Ishikawa (cell line): ENCODE measurements at regions not wholly inside any gene's neighbourhood (a gene's known extent, or its start where the extent isn't known, plus 50 kb on each side); places are given as distances from the start of the nearest gene placed in this dataset.

Experiments used
- CEBPB ChIP-seq: IDR thresholded peaks from 2 replicates; pipeline ENCODE4 v1.6.1; 2012
- CREB1 ChIP-seq: IDR thresholded peaks from 2 replicates; pipeline ENCODE4 v1.6.1; 2012; ENCODE audit warnings: low read depth
- EGR1 ChIP-seq: IDR thresholded peaks from 2 replicates; pipeline ENCODE4 v1.6.1; 2012
- EP300 ChIP-seq: IDR thresholded peaks from 2 replicates; pipeline ENCODE4 v1.6.1; 2012; ENCODE audit warnings: borderline replicate concordance
- FOXM1 ChIP-seq: IDR thresholded peaks from 2 replicates; pipeline ENCODE4 v1.6.1; 2012; ENCODE audit warnings: low read depth, borderline replicate concordance
- MAX ChIP-seq: IDR thresholded peaks from 2 replicates; pipeline ENCODE4 v1.6.1; 2012
- NFIC ChIP-seq: IDR thresholded peaks from 2 replicates; pipeline ENCODE4 v1.6.1; 2012
- RAD21 ChIP-seq: IDR thresholded peaks from 2 replicates; pipeline ENCODE4 v1.6.1; 2012; ENCODE audit warnings: low read depth
- TAF1 ChIP-seq: IDR thresholded peaks from 2 replicates; pipeline ENCODE4 v1.6.1; 2012; ENCODE audit warnings: low read depth, mild to moderate bottlenecking
- TCF12 ChIP-seq: IDR thresholded peaks from 2 replicates; pipeline ENCODE4 v1.6.1; 2012; ENCODE audit warnings: low read depth
- TEAD4 ChIP-seq: IDR thresholded peaks from 2 replicates; pipeline ENCODE4 v1.6.1; 2012
- USF1 ChIP-seq: IDR thresholded peaks from 2 replicates; pipeline ENCODE4 v1.6.1; 2012
- YY1 ChIP-seq: IDR thresholded peaks from 2 replicates; pipeline ENCODE4 v1.6.1; 2012; ENCODE audit warnings: low read depth
- ZBTB7A ChIP-seq: IDR thresholded peaks from 2 replicates; pipeline ENCODE4 v1.6.1; 2012; ENCODE audit warnings: low read depth
- TF ChIP-seq, protein P1 (sequence below): IDR thresholded peaks from 2 replicates; pipeline ENCODE4 v1.6.1; 2012; ENCODE audit warnings: low read depth, mild to moderate bottlenecking

- no peak for TF ChIP-seq MAX
- no peak for TF ChIP-seq EGR1
- no peak for TF ChIP-seq TEAD4
- TF ChIP-seq EP300: no peak
- no peak for TF ChIP-seq YY1
- TF ChIP-seq NFIC: no peak
- TF ChIP-seq, protein P1, sequence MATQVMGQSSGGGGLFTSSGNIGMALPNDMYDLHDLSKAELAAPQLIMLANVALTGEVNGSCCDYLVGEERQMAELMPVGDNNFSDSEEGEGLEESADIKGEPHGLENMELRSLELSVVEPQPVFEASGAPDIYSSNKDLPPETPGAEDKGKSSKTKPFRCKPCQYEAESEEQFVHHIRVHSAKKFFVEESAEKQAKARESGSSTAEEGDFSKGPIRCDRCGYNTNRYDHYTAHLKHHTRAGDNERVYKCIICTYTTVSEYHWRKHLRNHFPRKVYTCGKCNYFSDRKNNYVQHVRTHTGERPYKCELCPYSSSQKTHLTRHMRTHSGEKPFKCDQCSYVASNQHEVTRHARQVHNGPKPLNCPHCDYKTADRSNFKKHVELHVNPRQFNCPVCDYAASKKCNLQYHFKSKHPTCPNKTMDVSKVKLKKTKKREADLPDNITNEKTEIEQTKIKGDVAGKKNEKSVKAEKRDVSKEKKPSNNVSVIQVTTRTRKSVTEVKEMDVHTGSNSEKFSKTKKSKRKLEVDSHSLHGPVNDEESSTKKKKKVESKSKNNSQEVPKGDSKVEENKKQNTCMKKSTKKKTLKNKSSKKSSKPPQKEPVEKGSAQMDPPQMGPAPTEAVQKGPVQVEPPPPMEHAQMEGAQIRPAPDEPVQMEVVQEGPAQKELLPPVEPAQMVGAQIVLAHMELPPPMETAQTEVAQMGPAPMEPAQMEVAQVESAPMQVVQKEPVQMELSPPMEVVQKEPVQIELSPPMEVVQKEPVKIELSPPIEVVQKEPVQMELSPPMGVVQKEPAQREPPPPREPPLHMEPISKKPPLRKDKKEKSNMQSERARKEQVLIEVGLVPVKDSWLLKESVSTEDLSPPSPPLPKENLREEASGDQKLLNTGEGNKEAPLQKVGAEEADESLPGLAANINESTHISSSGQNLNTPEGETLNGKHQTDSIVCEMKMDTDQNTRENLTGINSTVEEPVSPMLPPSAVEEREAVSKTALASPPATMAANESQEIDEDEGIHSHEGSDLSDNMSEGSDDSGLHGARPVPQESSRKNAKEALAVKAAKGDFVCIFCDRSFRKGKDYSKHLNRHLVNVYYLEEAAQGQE: no peak
- no peak for TF ChIP-seq TCF12
- TF ChIP-seq CEBPB: no peak
- no peak for TF ChIP-seq USF1
- TF ChIP-seq TAF1: no peak
- TF ChIP-seq FOXM1: no peak
- TF ChIP-seq CREB1: no peak
- no peak for TF ChIP-seq ZBTB7A
- no peak for TF ChIP-seq RAD21
Measured at GRCh38 chr9:134220311-134220710, 55.9 kb upstream of the RNU6ATAC start.

GRCh38 chr9:134221273-134222017, 57.1 kb upstream of the RNU6ATAC start:
- TF ChIP-seq USF1 (no peak), RAD21 (no peak), MAX (no peak), TAF1 (no peak), TEAD4 (no peak), CEBPB (no peak)

GRCh38 chr9:134222018-134222573, 57.7 kb upstream of the RNU6ATAC start:
- TF ChIP-seq EP300 (no peak), ZBTB7A (no peak), RAD21 (no peak), MAX (no peak), TCF12 (no peak), EGR1 (no peak)

- no peak for TF ChIP-seq MAX
- no peak for TF ChIP-seq USF1
- TF ChIP-seq FOXM1: no peak
- TF ChIP-seq, protein P1: no peak
- no peak for TF ChIP-seq CEBPB
- TF ChIP-seq EP300: no peak
- no peak for TF ChIP-seq CREB1
- TF ChIP-seq TAF1: no peak
- no peak for TF ChIP-seq NFIC
- no peak for TF ChIP-seq ZBTB7A
- no peak for TF ChIP-seq RAD21
Measured at GRCh38 chr9:134223091-134223490, 58.7 kb upstream of the RNU6ATAC start.

GRCh38 chr9:134223591-134224122, 59.3 kb upstream of the RNU6ATAC start:
- TF ChIP-seq EGR1: no peak
- TF ChIP-seq, protein P1: no peak
- TF ChIP-seq MAX: no peak
- TF ChIP-seq TEAD4: no peak
- no peak for TF ChIP-seq CEBPB
- no peak for TF ChIP-seq FOXM1
- no peak for TF ChIP-seq CREB1
- TF ChIP-seq EP300: no peak
- TF ChIP-seq TCF12: no peak
- no peak for TF ChIP-seq RAD21
- no peak for TF ChIP-seq YY1
- TF ChIP-seq TAF1: no peak
- TF ChIP-seq NFIC: no peak
- no peak for TF ChIP-seq USF1
- no peak for TF ChIP-seq ZBTB7A
